GM18909 (cell line): ENCODE measurements at regions not wholly inside any gene's neighbourhood (a gene's known extent, or its start where the extent isn't known, plus 50 kb on each side); places are given as distances from the start of the nearest gene placed in this dataset.
A peak's percentile ranks its signal among the peaks of the same experiment; 100 is the strongest.
"Not testable (repeated sequence)": the region's sequence is repeated elsewhere in the genome, so short reads cannot be mapped to it uniquely, and the experiment has no call there.

Source experiments
- ATAC-seq: cut with Tn5 transposase; IDR thresholded peaks from one replicate; pipeline ENCODE4 v1.9.1; 2021; ENCODE audit warnings: mild to moderate bottlenecking; ENCODE audit not compliant: unreplicated experiment, poor library complexity

DNA sequence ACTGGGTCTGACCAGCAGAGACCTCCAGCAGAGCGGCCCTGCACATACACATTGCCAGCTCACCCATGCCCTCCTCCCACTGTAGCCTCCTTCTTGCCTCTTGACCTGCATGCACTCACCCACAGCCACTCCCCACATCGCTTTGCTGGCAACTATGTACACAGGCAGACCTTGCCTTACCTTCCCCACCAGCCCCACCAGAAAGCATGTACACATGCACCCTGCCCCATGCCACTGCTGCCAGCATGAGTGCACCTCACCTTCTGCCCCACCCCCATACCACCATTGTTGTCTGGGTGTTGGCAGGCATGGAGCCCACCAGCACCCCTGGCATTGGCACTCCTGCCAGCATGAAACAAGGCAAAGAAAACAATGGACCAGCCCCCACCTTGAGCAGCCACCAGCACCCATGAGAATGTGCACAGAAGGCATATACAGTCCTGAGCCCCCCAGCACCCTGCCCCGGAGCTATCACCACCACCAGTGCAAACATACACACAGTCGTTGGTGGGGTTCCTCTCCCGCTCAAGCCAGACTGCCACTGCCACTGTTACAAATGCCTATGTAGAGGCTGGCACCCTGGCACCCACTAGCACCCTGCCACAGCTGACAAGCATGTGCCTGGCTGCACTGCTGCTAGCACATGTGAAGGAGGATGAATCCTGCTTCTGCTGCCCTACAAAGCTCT, 171.4 kb upstream of the NR4A3 start:
- no peak for ATAC-seq

GRCh38 chr9:99660191-99660636, 161.5 kb upstream of the NR4A3 start:
- ATAC-seq = peak; percentile 84

- ATAC-seq = no peak
Observed at GRCh38 chr9:99663297-99663696, 158.4 kb upstream of the NR4A3 start.

- no peak for ATAC-seq
Observed at GRCh38 chr9:99663856-99664255, 157.8 kb upstream of the NR4A3 start.

- no peak for ATAC-seq
Observed at GRCh38 chr9:99666571-99666970, 155.1 kb upstream of the NR4A3 start.

- not testable (repeated sequence) for ATAC-seq
Observed at GRCh38 chr9:99670886-99671285, 150.8 kb upstream of the NR4A3 start.

GRCh38 chr9:99677281-99677680, 144.4 kb upstream of the NR4A3 start:
- ATAC-seq = no peak

DNA sequence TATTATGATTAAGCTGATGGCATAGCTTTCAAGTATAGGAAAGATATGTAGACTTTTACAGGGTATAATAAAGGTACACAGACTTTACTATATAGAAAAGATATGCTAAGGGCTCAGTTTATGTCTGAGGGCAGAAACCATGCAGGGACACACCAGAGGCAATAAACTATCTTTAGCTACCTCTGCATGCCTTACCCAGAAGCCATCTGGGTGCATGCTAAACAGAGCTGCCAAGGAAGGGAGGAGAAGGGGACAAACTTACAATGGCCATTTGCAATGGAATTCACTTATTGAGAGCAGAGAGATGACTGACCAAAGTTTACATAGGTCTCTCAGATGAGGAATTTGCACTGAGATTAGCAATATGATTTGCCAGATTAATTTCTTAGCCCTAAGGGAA, 143.1 kb upstream of the NR4A3 start:
- ATAC-seq = no peak

DNA sequence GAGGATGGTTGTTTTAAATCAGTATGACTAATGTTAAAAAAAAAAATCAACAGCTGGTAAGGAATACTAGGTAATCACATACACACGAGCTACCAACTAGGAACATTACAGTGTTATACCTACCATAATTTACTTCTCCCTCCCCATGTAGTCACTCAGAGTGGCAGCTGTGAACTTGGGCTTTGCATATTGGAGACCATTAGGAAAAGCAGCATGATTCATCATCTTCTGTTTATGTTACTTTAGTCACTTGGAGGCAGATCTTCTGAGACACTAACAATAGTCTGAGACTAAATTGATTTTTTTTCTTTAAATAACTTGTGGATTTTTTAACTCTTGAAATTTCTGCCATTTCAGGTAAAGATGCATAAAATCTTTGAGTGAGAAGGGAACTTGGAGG, 141.5 kb upstream of the NR4A3 start:
- no peak for ATAC-seq

- ATAC-seq = no peak
Observed at GRCh38 chr9:99681113-99681512, 140.6 kb upstream of the NR4A3 start.

DNA sequence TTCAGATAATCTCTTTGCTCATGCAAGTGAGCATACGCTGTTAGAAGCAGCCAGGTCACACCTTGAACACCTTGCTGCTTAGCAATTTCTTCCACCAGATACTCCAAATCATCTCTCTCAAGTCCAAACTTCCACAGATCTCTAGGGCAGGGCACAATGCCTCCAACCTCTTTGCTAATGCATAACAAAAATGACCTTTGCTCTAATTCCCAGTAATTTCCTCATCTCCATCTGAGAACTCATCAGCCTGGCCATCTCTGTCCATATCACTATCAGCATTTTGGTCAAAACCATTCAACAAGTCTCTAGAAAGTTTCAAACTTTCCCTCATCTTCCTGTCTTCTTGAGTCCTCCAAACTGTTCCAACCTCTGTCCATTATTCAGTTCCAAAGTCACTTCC, 139.3 kb upstream of the NR4A3 start:
- no peak for ATAC-seq

- ATAC-seq = no peak
Observed at GRCh38 chr9:99682870-99683269, 138.8 kb upstream of the NR4A3 start.

DNA sequence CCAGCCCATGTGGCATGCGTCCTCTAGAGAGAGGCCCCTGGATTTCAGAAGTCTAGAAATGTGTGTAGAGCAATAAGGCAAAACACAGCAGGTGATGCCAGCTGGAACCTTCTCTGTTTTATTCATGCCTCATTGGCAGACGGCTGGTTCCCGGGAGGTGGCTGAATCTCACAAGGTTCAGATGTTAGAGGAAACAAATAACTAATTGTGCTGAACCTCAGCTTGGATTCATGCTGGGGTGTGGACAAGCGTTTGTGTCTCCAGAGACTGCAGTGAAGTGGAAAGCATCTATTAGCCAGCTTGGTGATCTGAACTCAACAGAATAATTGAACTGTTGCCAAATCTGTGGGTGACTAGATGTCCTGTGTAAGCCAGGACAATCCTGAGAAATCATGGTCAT, 131.1 kb upstream of the NR4A3 start:
- ATAC-seq = no peak

DNA sequence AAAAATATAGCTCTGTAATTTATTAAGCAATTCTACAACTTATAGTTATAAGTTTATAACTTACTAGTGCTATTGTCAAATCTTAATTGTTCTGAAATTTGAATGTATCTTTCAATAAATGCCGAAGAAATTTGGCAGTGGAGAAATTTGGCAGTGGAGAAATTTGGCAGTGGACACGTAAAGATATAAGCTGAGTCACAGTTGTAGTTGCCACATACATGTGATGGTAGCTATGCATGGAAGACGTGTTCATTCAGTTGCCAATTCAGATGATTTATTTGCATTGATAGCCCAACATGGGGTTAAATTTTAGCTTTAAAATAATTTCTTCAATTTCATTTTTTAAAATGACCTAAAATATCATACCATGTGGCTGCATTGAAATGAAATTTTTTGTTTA, 127.8 kb upstream of the NR4A3 start:
- ATAC-seq = no peak

DNA sequence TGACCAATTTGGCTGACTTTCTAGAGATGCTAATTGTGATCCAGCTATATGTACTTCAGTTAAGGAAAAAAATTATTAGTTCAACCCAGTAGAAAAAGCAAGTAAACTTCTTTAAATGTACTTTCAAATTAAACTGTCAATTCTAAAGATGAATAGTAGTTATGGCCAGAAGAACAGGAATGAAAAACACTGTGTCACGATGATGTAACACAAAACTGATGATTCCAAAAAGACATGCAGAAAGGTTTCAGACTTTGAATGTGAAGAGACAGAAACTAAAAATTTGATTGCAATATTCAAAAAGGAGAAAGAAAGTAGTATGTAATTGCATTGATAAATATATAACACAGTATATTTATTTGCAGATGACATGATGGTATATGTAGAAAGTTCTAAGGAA, 127.3 kb upstream of the NR4A3 start:
- no peak for ATAC-seq

- no peak for ATAC-seq
Observed at GRCh38 chr9:99699396-99699795, 122.3 kb upstream of the NR4A3 start.

DNA sequence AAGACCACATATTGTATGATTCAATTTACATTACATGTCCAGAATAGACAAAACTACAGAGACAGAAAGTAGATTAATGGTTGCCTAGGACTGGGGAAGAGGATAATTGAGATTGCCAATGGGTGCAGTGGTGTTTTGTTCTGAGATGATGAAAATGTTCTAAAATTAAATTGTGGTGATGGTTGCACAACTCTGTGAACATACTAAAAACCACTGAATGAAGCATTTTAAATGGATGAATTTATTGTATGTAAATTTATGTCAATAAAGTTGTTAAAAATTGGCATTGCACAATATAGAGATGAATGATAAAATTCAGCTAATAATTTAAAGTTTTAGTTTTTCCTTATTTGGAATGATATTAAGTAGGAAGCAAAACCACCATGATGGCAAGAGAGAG, 109.5 kb upstream of the NR4A3 start:
- ATAC-seq = no peak

DNA sequence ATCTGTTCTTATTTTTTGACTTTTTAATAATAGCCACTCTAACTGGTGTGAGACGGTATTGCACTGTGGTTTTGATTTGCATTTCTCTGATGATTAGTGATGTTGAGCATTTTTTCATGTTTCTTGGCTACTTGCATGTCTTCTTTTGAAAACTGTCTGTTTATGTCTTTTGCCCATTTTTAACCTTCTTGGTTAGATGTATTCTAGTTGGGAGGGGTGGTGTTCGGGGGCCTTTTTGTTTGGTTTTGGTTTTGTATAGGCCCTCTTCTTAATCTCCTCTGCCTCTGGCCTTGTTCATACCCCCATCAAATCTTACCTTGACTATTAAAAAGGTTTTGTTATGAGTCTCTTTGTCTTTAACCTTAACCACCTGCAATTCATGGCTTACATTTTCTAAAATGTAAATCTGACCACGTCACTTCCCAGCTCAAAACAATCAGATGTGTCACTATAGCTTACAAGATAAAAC, 107.8 kb upstream of the NR4A3 start:
- ATAC-seq = no peak

- ATAC-seq = no peak
Observed at GRCh38 chr9:99718631-99719030, 103.1 kb upstream of the NR4A3 start.

GRCh38 chr9:99720455-99721050, 101.1 kb upstream of the NR4A3 start:
- peak; percentile 91 for ATAC-seq

DNA sequence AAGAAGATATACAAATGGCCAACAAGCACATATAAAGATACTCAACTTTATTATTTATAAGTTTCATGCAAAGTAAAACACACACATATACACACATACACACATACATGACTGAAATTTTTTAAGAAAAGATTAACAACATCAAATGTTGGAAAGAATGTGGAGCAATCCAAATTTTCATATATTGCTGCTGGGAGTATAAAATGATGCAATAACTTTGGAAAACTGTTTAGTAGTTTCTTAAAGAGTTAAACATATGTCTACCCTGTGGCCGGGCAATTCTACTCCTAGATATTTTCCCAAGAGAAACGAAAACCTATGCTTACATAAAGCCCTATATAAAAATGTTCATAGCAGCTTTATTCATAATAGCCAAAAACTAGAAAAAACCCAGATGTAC, 99.8 kb upstream of the NR4A3 start:
- no peak for ATAC-seq

- ATAC-seq = no peak
Observed at GRCh38 chr9:99722877-99723276, 98.8 kb upstream of the NR4A3 start.
